HG03432 (cell line): ENCODE measurements at regions not wholly inside any gene's neighbourhood (a gene's known extent, or its start where the extent isn't known, plus 50 kb on each side); places are given as distances from the start of the nearest gene placed in this dataset.

Experiments
- ATAC-seq: cut with Tn5 transposase; IDR thresholded peaks from one replicate; pipeline ENCODE4 v1.9.1; 2021; ENCODE audit warnings: mild to moderate bottlenecking, moderate library complexity; ENCODE audit not compliant: unreplicated experiment

- no peak for ATAC-seq
Observed at GRCh38 chr6:14932485-14933182, 313.2 kb upstream of the JARID2 start.

GRCh38 chr6:14933183-14933544 is 312.7 kb upstream of the JARID2 start:
- ATAC-seq = no peak

GRCh38 chr6:14934013-14934412 is 311.9 kb upstream of the JARID2 start:
- ATAC-seq = no peak

- ATAC-seq = no peak
Observed at GRCh38 chr6:14934844-14935243, 311.0 kb upstream of the JARID2 start.

DNA sequence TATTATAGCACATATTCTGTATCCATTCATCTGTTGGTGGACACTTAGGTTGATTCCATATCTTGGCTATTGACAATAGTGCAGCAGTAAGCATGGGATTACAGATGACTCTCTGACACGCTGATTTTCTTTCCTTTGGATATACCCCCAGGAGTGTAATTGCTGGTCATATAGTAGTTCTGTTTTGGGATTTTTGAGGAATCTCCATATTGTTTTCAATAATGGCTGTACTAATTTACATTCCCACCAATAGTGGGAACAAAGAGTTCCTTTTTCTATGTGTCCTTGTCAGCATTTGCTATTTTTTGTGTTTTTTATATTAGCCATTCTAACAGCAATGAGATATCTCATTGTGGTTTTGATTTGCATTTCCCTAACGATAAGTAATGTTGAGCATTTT is 309.0 kb upstream of the JARID2 start:
- no peak for ATAC-seq

- peak; percentile 57 for ATAC-seq
Observed at GRCh38 chr6:14943116-14943515, 302.8 kb upstream of the JARID2 start.

- no peak for ATAC-seq
Observed at GRCh38 chr6:14944593-14944992, 301.3 kb upstream of the JARID2 start.

DNA sequence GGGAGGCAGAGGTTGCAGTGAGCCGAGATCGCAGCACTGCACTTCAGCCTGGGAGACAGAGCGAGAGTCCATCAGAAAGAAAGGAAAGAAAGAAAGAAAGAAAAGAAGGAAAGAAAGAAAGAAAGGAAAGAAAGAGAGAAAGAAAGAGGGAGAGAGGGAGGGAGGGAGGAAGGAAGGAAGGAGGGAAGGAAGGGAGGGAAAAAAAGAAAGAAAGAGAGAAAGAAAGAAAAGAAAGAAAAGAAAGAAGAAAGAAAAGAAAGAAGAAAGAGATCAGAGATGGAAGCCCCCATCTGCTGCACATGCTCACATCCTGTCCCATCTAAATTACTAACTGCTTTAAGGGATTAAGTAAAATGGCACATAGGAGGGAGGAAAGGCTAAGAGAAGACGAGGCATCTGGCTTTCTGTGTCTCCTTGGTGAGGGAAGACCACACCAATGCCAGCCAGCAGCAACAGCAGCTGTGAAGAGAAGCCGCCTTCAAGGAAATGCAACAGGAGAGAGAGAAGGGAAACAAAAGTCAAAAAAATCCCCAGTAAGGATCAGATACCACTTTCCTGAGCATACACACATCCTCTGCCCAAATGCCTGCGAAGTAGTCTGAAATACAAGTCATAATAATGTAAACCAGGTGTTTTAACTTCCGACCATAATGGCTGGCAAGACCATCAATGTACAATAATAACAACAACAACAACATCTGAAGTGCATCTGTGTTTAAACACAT is 300.2 kb upstream of the JARID2 start:
- ATAC-seq = no peak

- no peak for ATAC-seq
Observed at GRCh38 chr6:14946753-14947152, 299.1 kb upstream of the JARID2 start.

DNA sequence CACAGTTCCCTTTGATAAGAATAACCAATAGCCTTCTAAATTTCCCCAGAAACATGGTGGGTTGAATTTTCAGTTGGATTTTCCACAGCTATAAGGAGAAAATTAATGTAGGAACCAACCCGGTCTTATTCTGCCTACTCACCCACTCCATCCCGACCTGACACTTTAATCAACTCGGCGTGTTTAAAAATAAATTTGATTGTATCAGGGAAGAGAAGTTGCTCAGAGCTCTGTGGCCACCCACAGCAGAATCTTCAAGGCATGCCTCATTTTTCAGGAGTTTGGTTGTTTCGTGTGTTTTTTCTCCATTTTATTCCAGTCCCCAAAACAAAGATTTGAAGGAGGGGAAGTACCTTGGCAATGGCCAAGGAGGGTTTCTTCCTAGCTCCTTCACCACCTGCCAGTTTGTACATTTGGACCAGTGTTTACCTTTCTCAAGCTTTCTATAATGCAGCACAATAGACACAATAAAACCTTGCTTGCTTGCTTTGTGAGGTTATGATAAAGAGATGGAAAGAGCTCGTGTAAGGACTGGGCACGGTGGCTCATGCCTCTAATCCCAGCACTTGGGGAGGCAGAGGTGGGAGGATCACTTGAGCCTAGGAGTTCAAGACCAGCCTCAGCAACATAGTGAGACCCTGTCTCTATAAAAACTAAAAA is 297.2 kb upstream of the JARID2 start:
- ATAC-seq = no peak

GRCh38 chr6:14950103-14950969 is 295.5 kb upstream of the JARID2 start:
- no peak for ATAC-seq

DNA sequence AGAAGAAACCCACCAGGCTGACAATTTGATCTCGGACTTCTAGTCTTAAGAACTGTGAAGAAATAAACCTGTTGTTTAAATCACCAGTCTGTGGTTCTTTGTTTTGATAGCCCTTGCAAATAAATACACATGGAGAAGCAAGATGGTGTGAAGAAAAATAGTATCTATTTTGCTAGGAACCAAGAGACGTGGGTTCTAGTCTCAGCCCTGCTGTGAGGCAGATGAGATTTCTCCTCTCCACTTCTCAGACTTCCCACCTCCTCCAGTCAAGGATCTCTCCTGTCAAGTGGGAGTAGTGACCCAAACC is 294.9 kb upstream of the JARID2 start:
- no peak for ATAC-seq

GRCh38 chr6:14951704-14952103 is 294.2 kb upstream of the JARID2 start:
- ATAC-seq = no peak

DNA sequence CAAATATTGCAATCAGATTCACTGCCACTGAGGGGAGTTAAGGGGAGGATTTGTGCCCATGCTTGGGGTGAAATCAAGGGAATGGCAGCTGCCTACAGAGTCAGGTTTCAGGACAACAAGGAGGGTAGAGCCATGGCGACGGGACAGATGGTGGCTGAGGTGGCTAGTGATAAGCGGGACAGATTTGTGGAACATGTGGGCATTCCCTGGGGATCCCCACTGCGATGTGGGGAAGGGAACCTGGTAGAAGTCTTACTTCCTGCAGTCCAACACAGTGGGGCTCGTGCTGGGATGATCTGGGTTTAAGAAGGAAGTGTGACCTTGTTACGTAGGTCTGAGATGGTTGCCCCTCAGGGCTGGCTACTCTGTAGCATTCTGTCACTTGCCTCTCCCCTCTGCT is 292.0 kb upstream of the JARID2 start:
- ATAC-seq = no peak

DNA sequence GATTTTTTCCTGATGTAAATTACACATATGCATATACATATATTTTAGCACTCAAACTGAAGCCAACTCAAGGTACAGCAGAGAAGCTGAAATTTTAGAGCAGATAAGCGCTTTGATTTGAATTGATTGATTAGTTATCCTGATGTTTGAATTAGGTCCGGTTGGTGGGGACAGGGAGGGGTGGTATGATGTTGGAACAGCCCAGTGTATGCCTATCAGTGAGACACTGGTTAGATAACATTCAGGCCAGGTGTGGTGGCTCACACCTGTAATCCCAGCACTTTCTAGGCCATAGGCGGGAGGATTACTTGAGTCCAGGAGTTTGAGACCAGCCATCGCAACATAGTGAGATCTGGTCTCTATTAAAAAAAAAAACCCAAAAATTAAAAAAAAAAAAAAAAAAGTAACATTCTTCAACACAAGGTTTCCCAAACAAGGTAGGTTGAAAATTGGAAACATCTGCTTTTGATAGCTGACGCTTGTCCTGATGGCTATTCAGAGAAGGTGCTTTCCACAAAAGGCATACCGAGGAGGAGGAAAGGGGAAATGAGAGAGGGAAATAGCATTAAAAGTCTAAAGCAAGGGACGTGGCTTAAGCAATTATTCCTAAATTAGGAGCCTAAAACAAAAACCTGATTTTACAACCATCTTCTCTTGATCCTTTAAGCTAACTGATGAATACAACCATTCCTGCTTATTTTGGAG is 288.4 kb upstream of the JARID2 start:
- no peak for ATAC-seq

DNA sequence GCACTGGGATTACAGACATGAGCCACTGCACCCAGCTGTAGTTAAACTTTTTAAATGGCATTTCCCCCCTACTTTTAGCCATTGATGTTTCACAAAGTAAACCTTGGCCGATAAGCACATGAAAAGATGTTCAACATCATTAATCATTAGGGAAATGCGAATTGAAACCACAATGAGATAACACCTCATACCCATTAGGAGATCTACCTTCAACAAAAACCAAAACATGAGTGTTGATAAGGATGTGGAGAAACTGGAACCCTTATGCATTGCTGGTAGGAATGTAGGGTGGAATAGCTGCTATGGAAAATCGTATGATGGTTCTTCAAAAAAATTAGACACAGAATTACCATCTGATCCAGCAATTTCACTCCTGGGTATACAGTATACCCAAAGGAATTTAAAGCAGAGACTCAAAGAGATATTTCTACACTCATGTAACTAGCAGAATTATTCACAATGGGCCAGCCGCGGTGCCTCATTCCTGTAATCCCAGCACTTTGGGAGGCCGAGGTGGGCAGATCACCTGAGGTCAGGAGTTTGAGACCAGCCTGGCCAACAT is 286.5 kb upstream of the JARID2 start:
- ATAC-seq = no peak

DNA sequence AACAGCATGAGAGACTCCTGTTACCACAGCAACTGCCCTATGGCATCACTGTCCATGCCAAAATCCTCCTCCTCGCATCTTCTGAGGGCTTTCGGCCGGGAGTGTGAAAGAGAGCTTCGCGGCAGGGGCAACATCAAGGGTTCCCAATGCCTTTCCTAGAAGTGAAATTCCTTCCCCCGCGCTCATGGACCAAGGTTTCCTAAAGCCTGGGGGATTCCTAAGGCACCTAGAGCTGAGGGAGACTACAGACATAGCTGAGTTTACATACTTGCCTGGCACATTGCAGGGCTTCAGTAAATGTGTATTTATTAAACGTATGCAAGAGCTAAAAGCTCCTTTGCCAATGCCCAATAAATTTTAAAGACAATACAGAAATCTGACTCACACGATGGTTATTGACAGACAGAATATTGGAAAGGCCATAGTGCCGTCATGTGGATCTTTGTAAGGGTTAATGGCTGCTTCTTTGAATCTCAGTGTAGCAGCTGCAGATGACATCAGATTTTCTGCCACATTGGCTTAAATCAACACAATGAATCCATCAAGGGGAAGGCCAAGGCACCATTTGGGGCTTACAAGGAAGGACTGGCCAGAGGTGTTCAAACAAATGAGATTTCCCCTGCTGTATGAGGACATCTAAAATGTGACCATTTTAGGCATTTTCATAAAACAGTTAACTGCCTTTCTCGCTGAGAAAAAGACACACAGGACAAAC is 281.2 kb upstream of the JARID2 start:
- no peak for ATAC-seq

- no peak for ATAC-seq
Observed at GRCh38 chr6:14965424-14966075, 280.3 kb upstream of the JARID2 start.
